HCT116 (cell line): ENCODE measurements at regions not wholly inside any gene's neighbourhood (a gene's known extent, or its start where the extent isn't known, plus 50 kb on each side); places are given as distances from the start of the nearest gene placed in this dataset.

ENCODE experiments used
- ATAC-seq: fragments of 200-7000 bp; cut with Tn5 transposase; 2 replicates; pipeline ENCODE4 v1.9.1; 2020; ENCODE audit warnings: mild to moderate bottlenecking, moderate library complexity
- BruUV-seq: library from RNA; stranded (reverse); fragments of 400-500 nt; replicated peaks from 2 replicates; lab custom pipeline; 2021; lab: Mats Ljungman, UMichigan
- CTCF ChIA-PET: fragments of 300-600 bp; sonication (Branson Sonifier 250); formaldehyde crosslinking; loops from one replicate; lab custom pipeline; 2021; ENCODE audit warnings: antibody characterized with exemption; lab: Charles Lee
- POLR2A ChIA-PET: fragments of 300-600, 350-600 bp; sonication (Branson Sonifier 250); formaldehyde crosslinking; loops from one replicate; lab custom pipeline; 2021; ENCODE audit warnings: antibody characterized with exemption; lab: Charles Lee
- RAD21 ChIA-PET, 2 experiments: fragments of 300-600 bp; sonication (Branson Sonifier 250); formaldehyde crosslinking; loops; one replicate each; lab custom pipeline; 2023; ENCODE audit warnings: low total read pairs in 2 of 2; ENCODE audit not compliant: uncharacterized antibody in 2 of 2, unreplicated experiment in 2 of 2, low non-redundant PET in 1 of 2; lab: Charles Lee
- DNase-seq: peaks from one replicate; pipeline ENCODE4 v3.0.0-alpha.2; 2010; ENCODE audit warnings: low read depth, low spot score
- H2AFZ ChIP-seq: fragments of 200-600 bp; shearing (Covaris generic), sonication (generic); 2 replicates; pipeline ENCODE4 v1.6.1; 2017; ENCODE audit warnings: low read depth, mixed run types, mixed read lengths, antibody characterized with exemption, low read length; ENCODE audit not compliant: poor library complexity, severe bottlenecking
- H3K27ac ChIP-seq: 2 replicates; pipeline ENCODE4 v1.5.1; 2012; ENCODE audit warnings: low read depth, low read length
- H3K27me3 ChIP-seq: fragments of 200-600 bp; sonication (generic); 2 replicates; pipeline ENCODE4 v1.6.1; 2016; ENCODE audit warnings: mixed run types, low read length, mixed read lengths; ENCODE audit not compliant: insufficient read depth
- H3K36me3 ChIP-seq, 2 experiments: fragments of 200-500 bp in 1 of 2; fragments of 200-600 bp in 1 of 2; sonication (Bioruptor generic) in 1 of 2; sonication (generic) in 1 of 2; 2 replicates each; pipeline versions ENCODE4 v1.5.1 to v1.6.1; 2014 to 2016; ENCODE audit warnings: low read length in 2 of 2, inconsistent platforms in 1 of 2, mixed read lengths in 1 of 2, mixed run types in 1 of 2; ENCODE audit not compliant: insufficient read depth in 2 of 2, control insufficient read depth in 1 of 2
- H3K4me1 ChIP-seq, 2 experiments: fragments of 200-600 bp in 1 of 2; sonication (generic) in 1 of 2; 2 replicates each; pipeline versions ENCODE4 v1.5.1 to v1.6.1; 2012 to 2017; ENCODE audit warnings: low read length in 2 of 2, inconsistent platforms in 1 of 2, mild to moderate bottlenecking in 1 of 2, mixed read lengths in 1 of 2, mixed run types in 1 of 2, moderate library complexity in 1 of 2; ENCODE audit not compliant: insufficient read depth in 2 of 2, control insufficient read depth in 1 of 2
- H3K4me2 ChIP-seq: fragments of 200-600 bp; sonication (generic); 2 replicates; pipeline ENCODE4 v1.6.1; 2017; ENCODE audit warnings: mixed run types, low read length, mixed read lengths
- H3K4me3 ChIP-seq, 2 experiments: fragments of 200-600 bp in 1 of 2; sonication (generic) in 1 of 2; replicated peaks in 1 of 2; 2 replicates each; pipeline ENCODE4 v1.5.1; 2011 to 2016; ENCODE audit warnings: low read length in 2 of 2, control low read depth in 1 of 2, low read depth in 1 of 2, mild to moderate bottlenecking in 1 of 2, mixed read lengths in 1 of 2, mixed run types in 1 of 2
- H3K79me2 ChIP-seq: fragments of 200-600 bp; sonication (generic); 2 replicates; pipeline ENCODE4 v1.6.1; 2017; ENCODE audit warnings: mild to moderate bottlenecking, mixed run types, low read length, moderate library complexity, mixed read lengths; ENCODE audit not compliant: insufficient read depth
- H3K9ac ChIP-seq: fragments of 200-600 bp; sonication (generic); 2 replicates; pipeline ENCODE4 v1.6.1; 2016; ENCODE audit warnings: low read length, mixed read lengths
- H3K9me2 ChIP-seq: fragments of 200-600 bp; sonication (generic), shearing (Covaris generic); 2 replicates; pipeline ENCODE4 v1.6.1; 2017; ENCODE audit warnings: mixed run types, mild to moderate bottlenecking, moderate library complexity; ENCODE audit not compliant: insufficient read depth
- H3K9me3 ChIP-seq, 2 experiments: fragments of 200-500 bp in 1 of 2; fragments of 200-600 bp in 1 of 2; sonication (Bioruptor generic) in 1 of 2; sonication (generic) in 1 of 2; 2 replicates each; pipeline ENCODE4 v1.6.1; 2014 to 2017; ENCODE audit warnings: low read length in 2 of 2, mixed read lengths in 2 of 2, inconsistent platforms in 1 of 2, low read depth in 1 of 2, mild to moderate bottlenecking in 1 of 2, mixed run types in 1 of 2, moderate library complexity in 1 of 2; ENCODE audit not compliant: control insufficient read depth in 1 of 2, insufficient read depth in 1 of 2
- H4K20me1 ChIP-seq: fragments of 200-600 bp; sonication (generic), shearing (Covaris generic); 2 replicates; pipeline ENCODE4 v1.6.1; 2017; ENCODE audit warnings: mixed run types, mild to moderate bottlenecking, moderate library complexity; ENCODE audit not compliant: insufficient read depth
- CBX3 ChIP-seq: IDR thresholded peaks from 2 replicates; pipeline ENCODE4 v1.6.1; 2012; ENCODE audit warnings: low read depth
- CEBPB ChIP-seq: IDR thresholded peaks from 2 replicates; pipeline ENCODE4 v1.6.1; 2012; ENCODE audit warnings: low read depth
- EGR1 ChIP-seq: IDR thresholded peaks from 2 replicates; pipeline ENCODE4 v1.6.1; 2012; ENCODE audit warnings: low read depth
- EZH2phosphoT487 ChIP-seq: fragments of 200-600 bp; IDR thresholded peaks from 2 replicates; pipeline ENCODE4 v1.6.1; 2018; ENCODE audit warnings: antibody characterized with exemption, borderline replicate concordance
- FOSL1 ChIP-seq: IDR thresholded peaks from 2 replicates; pipeline ENCODE4 v1.6.1; 2012; ENCODE audit warnings: low read depth
- JUND ChIP-seq: IDR thresholded peaks from 2 replicates; pipeline ENCODE4 v1.6.1; 2012
- POLR2A ChIP-seq: IDR thresholded peaks from 2 replicates; pipeline ENCODE4 v1.7.0; 2011; ENCODE audit warnings: borderline replicate concordance; ENCODE audit not compliant: insufficient read depth, insufficient read length; ENCODE audit errors: extremely low read depth
- RAD21 ChIP-seq: IDR thresholded peaks from 2 replicates; pipeline ENCODE4 v1.6.1; 2012; ENCODE audit warnings: low read depth, mild to moderate bottlenecking
- SIN3A ChIP-seq: IDR thresholded peaks from 2 replicates; pipeline ENCODE4 v1.6.1; 2012; ENCODE audit warnings: low read depth
- ZFX ChIP-seq: fragments of 450-650 bp; IDR thresholded peaks from 2 replicates; pipeline ENCODE4 v1.6.1; 2017
- intact Hi-C: fragments of 100-400 bp; cut with micrococcal nuclease; formaldehyde crosslinking; loops from 2 replicates; pipeline ENCODE4 v1.10.0; 2022
- TF ChIP-seq, protein P1 (sequence below): IDR thresholded peaks from 2 replicates; pipeline ENCODE4 v1.6.1; 2011; ENCODE audit warnings: mild to moderate bottlenecking, low read length, moderate library complexity; ENCODE audit not compliant: insufficient replicate concordance; ENCODE audit errors: extremely low read depth
- TF ChIP-seq, protein P2 (sequence below): IDR thresholded peaks from 2 replicates; pipeline ENCODE4 v1.6.1; 2012

DNA sequence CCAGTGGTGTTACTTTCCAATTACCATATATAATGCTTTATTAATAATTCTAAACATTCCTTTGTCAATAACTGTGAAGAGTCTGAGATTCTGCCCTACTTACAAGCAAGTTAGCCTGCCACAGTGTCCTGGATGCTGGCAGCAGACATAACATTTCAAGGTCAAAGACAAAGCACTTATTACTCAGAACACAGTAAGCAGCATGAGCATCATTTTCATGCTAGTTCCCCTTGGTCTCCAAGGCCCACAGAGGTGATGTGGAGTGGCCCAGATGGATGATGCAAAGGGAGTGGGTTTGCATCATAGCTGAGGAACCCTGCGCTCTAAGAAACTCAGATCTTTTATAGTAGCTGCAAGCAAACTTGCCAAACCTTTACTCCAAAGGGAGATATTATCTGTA, 349.7 kb downstream of the ZEB2 start:
- ChIA-PET RAD21 (no interaction called here), POLR2A (no interaction called here), CTCF (no interaction called here)
- H3K36me3 ChIP-seq = no peaks in the 10 kb centered on the region
- ATAC-seq (no peak), DNase-seq (no peak)
- H3K9me2 ChIP-seq = peaks cover 3% of the 10 kb centered on the region; the same call in 1 of the 2 replicates
- H3K9ac ChIP-seq = no peak overlapping the region
- no peaks in the 10 kb centered on the region for H3K9me3 ChIP-seq
- H3K27ac ChIP-seq = no peak overlapping the region
- no TSS peak for BruUV-seq
- H3K4me1 ChIP-seq = no peaks in the 10 kb centered on the region
- H3K27me3 ChIP-seq = no peaks in the 10 kb centered on the region
- H2AFZ ChIP-seq = no peak overlapping the region
- H3K4me2 ChIP-seq = no peak overlapping the region
- intact Hi-C loops = no loop called here
- no peak overlapping the region for H3K4me3 ChIP-seq
- no peaks in the 10 kb centered on the region for H3K79me2 ChIP-seq
- H4K20me1 ChIP-seq = no peaks in the 10 kb centered on the region
- TF ChIP-seq EGR1 = no peak
- TF ChIP-seq, protein P1, sequence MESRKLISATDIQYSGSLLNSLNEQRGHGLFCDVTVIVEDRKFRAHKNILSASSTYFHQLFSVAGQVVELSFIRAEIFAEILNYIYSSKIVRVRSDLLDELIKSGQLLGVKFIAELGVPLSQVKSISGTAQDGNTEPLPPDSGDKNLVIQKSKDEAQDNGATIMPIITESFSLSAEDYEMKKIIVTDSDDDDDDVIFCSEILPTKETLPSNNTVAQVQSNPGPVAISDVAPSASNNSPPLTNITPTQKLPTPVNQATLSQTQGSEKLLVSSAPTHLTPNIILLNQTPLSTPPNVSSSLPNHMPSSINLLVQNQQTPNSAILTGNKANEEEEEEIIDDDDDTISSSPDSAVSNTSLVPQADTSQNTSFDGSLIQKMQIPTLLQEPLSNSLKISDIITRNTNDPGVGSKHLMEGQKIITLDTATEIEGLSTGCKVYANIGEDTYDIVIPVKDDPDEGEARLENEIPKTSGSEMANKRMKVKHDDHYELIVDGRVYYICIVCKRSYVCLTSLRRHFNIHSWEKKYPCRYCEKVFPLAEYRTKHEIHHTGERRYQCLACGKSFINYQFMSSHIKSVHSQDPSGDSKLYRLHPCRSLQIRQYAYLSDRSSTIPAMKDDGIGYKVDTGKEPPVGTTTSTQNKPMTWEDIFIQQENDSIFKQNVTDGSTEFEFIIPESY = no peak
- TF ChIP-seq ZFX = no peak
- no peak for TF ChIP-seq JUND
- TF ChIP-seq FOSL1 = no peak
- no peak for TF ChIP-seq SIN3A
- no peak for TF ChIP-seq POLR2A
- TF ChIP-seq CBX3 = no peak
- TF ChIP-seq, protein P2, sequence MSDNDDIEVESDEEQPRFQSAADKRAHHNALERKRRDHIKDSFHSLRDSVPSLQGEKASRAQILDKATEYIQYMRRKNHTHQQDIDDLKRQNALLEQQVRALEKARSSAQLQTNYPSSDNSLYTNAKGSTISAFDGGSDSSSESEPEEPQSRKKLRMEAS = no peak
- TF ChIP-seq CEBPB = no peak
- TF ChIP-seq EZH2phosphoT487 = no peak
- TF ChIP-seq RAD21 = no peak
